Activated CD8-positive, alpha-beta memory T cell treated with anti-CD3 and anti-CD28 coated beads for 36 hours (primary cell): ENCODE measurements at regions not wholly inside any gene's neighbourhood (a gene's known extent, or its start where the extent isn't known, plus 50 kb on each side); places are given as distances from the start of the nearest gene placed in this dataset.

ENCODE experiments used
- CTCF ChIA-PET: fragments of 350-600 bp; sonication (Branson Sonifier 250); formaldehyde crosslinking; loops from one replicate; lab custom pipeline; 2021; ENCODE audit warnings: antibody characterized with exemption; lab: Charles Lee
- POLR2A ChIA-PET: fragments of 350-600 bp; sonication (Branson Sonifier 250); formaldehyde crosslinking; loops from one replicate; lab custom pipeline; 2021; ENCODE audit warnings: antibody characterized with exemption; lab: Charles Lee

DNA sequence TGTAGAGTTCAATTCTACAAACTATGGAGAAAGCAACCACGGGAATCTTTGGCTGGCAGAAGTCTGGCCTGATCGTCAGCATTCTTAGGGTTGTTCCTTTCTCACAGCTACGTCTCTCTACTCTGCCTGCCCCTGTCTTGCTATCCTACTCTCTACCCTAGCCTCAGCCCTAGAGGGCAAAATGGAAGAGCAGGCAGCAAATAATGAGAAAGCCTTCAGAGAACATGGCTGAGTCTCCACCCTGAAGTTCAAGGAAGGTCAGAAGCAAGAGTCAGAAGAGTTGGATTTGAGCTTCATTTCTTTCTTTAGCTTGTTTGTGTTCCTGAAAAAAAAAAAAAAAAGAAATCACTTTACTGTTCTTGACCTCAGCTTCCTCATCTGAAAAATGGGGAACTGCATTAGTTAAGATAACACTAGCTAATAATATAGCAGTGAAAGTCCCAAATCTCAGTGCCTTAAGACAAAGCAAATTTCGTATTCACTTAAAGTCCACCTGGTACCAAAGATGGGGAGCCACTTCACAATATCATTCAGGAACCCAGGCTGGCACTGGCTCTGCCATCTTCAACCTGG lies 50.2 kb upstream of the CCND2 start:
- ChIA-PET CTCF (no interaction called here), POLR2A (no interaction called here)

- ChIA-PET CTCF (no interaction called here), POLR2A (no interaction called here)
Measured at GRCh38 chr12:4221258-4221620, 52.3 kb upstream of the CCND2 start.

- POLR2A ChIA-PET, result no interaction called here
Measured at GRCh38 chr12:4220536-4221257, 52.9 kb upstream of the CCND2 start.

DNA sequence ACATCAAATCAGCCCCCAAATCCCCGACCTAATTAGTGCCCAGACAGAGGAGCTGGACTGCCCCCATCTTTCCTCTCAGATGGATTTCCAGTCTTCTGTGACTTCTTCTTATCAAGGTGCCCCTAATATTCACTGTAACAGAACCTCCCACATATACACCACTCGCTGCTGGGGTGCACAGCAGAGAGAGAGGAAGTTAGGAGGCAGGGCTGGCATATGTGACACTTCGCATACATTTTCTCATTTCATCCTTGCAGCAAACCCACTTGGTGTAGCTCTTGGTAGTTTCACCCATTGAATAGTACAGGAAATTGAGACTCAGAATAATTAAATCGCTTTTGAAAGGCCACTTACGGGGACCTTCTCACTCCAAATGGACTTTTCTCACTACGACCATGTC lies 56.5 kb upstream of the CCND2 start:
- ChIA-PET CTCF (no interaction called here), POLR2A (interaction anchor here (1.1 kb wide), 1 partner anchor 71 kb away, joined by 3 read pairs; no protein-coding TSS in a partner anchor)

More at GRCh38 chr12:4220536-4221257, 52.9 kb upstream of the CCND2 start:
- CTCF ChIA-PET, result no interaction called here

DNA sequence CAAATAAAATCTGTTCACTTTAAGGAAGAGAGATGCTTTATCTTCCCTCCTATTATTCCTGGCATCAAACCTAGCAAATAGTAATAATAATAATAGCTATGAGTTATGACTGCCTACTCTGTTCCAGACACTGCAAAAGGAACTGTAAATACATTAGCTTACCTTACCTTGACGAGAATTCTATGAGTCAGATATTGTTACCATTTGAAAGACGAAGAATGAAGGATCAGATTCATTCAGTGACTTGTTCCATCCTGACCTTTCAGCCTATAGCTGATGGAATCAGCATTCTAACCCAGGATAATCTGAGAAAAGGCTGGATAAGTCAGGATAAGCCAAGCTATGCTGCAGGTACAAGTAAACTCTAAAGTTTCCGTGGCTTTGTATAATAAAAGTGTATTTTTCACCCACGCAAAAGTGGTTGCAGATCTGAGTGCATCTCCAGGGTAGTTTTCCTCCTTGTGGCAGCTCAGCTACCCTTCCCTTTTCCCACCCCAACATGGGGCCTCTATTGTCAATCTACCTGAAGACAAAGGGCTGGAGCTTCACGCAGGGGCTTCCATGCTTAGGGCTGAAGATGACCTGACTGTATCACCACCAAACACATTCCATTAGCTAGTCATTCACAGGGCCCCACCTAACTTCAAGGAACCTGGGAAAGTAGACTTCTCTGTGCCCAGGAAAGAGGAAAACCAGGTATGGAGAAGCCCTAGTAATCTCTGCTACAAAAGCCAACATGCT lies 57.2 kb upstream of the CCND2 start:
- POLR2A ChIA-PET, result interaction anchor here (0.8 to 1.1 kb wide), 4 partner anchors 52 to 186 kb away, joined by 3 to 5 read pairs (median 4); no protein-coding TSS in a partner anchor
- CTCF ChIA-PET, result interaction anchor here (1.1 to 1.3 kb wide), 4 partner anchors 11 to 109 kb away, joined by 3 to 4 read pairs (median 3); no protein-coding TSS in a partner anchor

GRCh38 chr12:4215229-4216186 lies 58.1 kb upstream of the CCND2 start:
- ChIA-PET POLR2A (interaction anchor here (0.7 to 1.1 kb wide), 5 partner anchors 15 to 185 kb away, joined by 3 to 9 read pairs (median 5); no protein-coding TSS in a partner anchor), CTCF (interaction anchor here (0.6 to 1.3 kb wide), 6 partner anchors 11 to 108 kb away, joined by 3 to 4 read pairs (median 3); no protein-coding TSS in a partner anchor)

GRCh38 chr12:4214877-4215228 lies 58.7 kb upstream of the CCND2 start:
- ChIA-PET POLR2A (interaction anchor here (0.7 kb wide), 2 partner anchors 14 to 81 kb away, joined by 4 to 9 read pairs; no protein-coding TSS in a partner anchor), CTCF (interaction anchor here (0.7 kb wide), 1 partner anchor 59 kb away, joined by 4 read pairs; no protein-coding TSS in a partner anchor)

GRCh38 chr12:4213471-4213870 lies 60.1 kb upstream of the CCND2 start:
- CTCF ChIA-PET, result interaction anchor here (0.9 kb wide), 2 partner anchors 21 to 63 kb away, joined by 3 read pairs; no protein-coding TSS in a partner anchor
- POLR2A ChIA-PET, result no interaction called here

DNA sequence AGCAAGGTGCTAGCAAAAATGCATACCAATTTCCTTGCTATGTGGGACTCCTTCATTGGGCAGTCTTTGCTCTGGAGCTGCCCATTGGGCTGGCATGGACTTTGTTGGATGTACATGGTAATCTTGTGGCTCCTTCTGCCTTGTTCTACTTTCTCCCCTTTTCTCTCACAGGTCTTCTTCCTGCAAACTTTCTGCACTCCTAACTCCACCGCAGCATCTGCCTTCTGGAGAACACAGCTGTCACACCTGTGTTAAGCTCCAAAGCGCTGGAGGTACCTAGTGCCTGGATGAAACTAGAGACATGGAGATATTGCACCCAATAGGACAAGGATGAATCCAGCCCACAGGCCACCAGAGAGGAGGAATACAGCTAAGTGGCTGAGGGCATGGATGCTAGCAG lies 60.7 kb upstream of the CCND2 start:
- CTCF ChIA-PET, result interaction anchor here (0.9 kb wide), 1 partner anchor 20 kb away, joined by 3 read pairs; no protein-coding TSS in a partner anchor
- POLR2A ChIA-PET, result no interaction called here

DNA sequence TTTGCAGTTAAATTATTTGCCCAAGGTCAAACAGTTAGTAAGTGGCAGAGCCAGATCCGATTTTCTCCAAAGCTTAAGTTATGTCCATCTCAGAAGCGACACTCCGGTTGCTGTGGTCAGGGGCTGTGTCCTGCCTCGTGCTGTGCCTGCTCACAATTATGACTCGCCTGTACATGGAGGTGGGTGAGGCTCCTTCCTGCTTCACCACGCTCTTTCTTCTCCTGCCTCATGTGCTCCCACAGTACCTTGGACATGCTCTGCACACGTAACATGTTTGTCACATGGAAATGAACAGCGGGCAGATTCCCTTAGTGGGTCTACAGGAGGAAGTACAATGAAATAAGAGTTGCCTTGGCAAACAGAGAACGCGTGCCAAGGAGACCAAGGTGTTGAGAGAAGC lies 62.2 kb upstream of the CCND2 start:
- ChIA-PET CTCF (no interaction called here), POLR2A (no interaction called here)

DNA sequence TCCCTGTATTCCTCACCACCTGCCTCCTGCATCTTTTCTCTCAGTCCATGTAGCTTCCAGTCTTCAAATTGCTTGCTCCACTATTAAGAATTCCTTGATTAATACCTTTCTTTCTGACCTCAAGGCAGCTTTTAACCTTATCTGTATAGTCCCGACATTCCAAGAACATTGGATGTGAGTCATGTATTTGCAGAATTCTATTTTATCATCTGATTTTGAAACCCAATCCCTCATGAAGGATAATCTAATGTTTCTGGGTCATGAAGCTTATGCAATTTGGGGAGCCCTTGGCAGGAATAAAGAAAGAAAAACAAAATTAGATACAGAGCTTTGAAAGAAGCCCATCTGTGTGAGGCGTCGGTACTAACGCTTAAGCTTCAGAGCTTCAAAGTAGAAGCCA lies 63.4 kb upstream of the CCND2 start:
- CTCF ChIA-PET, result interaction anchor here (0.6 kb wide), 1 partner anchor 18 kb away, joined by 3 read pairs; no protein-coding TSS in a partner anchor
- POLR2A ChIA-PET, result no interaction called here

- ChIA-PET POLR2A (no interaction called here), CTCF (no interaction called here)
Measured at GRCh38 chr12:4206470-4206869, 67.1 kb upstream of the CCND2 start.

- CTCF ChIA-PET, result interaction anchor here (0.8 to 1.4 kb wide), 2 partner anchors 12 to 69 kb away, joined by 3 read pairs; partner anchors contain the start of gene CCND2
- POLR2A ChIA-PET, result no interaction called here
Measured at GRCh38 chr12:4203772-4204376, 69.7 kb upstream of the CCND2 start.

DNA sequence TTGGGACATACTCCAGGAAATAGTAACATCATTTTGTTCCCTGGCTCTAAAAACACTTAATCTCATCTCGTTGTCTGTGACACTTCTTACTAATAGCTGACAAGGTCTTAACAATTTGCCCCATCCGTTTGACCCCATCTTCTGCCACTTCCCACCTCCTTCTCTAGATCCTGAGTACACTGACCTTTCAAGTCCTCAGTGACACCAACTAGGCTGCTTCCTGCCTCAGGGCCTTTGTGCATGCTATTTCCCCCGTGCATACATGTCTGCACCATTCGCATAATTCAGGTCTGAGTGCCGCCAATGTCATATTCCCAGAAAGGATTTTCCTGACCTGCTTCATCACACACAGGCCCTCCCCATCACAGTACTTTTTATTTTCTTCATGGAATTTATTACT lies 70.6 kb upstream of the CCND2 start:
- ChIA-PET CTCF (no interaction called here), POLR2A (no interaction called here)

DNA sequence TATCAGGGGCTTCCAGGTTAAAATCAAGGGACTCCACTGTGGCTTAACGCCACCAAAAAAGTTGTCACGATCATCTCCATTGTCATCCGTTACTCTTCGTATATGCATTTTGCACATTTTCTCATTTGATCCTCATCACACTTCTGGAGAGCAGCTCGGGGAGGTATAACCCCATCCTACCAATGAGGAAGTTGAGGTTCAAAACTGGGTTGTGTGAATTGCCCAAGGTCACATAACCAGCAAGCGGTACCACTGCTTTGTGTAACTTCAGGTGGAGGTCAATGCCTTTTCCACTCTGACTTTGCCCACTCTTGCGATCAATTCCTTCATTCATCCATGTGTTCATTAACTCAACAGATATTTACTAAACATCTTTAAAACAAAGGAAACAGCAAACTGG lies 71.1 kb upstream of the CCND2 start:
- POLR2A ChIA-PET, result no interaction called here
- CTCF ChIA-PET, result no interaction called here

DNA sequence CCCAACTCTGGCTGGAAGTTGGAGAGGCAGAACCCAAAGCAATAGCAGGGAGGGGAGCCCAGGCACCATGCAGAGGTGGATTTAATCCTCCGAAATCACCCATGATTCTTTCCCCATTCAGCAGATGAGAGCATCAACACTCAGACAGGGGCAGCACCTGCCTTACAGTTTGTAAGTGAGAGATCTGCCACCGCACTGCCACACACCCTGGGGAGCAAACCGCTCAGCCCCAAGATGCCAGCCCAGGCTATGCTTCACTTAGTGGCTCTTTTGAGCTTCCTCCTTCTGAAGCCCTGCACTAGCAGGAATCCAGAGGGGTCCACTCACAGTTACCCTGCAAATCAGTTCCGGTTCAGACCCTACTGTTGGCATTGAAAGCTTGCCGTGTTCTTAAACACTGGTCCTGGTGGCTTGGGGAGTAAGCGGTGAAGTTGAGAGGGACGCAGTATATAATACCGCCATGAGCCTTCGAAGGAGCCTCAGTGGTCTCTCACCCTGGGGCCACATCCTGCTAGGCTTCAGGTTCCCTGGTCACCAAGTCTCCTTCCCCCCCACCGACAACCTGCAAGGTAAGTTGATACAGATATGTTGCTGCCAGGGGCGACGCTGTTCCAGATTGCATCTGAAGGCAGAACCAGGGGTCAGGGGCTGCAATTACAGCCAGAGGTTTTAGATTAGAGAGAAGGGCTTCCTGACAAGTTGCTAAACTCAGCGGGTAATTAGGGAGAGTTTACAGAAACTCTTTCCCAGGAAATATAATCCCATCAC lies 72.0 kb upstream of the CCND2 start:
- CTCF ChIA-PET, result interaction anchor here (0.5 kb wide), 1 partner anchor 23 kb away, joined by 3 read pairs; no protein-coding TSS in a partner anchor
- POLR2A ChIA-PET, result no interaction called here

- POLR2A ChIA-PET, result no interaction called here
- CTCF ChIA-PET, result no interaction called here
Measured at GRCh38 chr12:4197922-4198763, 75.4 kb upstream of the CCND2 start.
